Amygdala (tissue), 56 donors: ENCODE measurements at regions not wholly inside any gene's neighbourhood (a gene's known extent, or its start where the extent isn't known, plus 50 kb on each side); places are given as distances from the start of the nearest gene placed in this dataset.

Source experiments
- DNase-seq, 56 donors: peaks; one replicate each; lab custom pipeline; 2025; lab: John Stamatoyannopoulos, UW

DNA sequence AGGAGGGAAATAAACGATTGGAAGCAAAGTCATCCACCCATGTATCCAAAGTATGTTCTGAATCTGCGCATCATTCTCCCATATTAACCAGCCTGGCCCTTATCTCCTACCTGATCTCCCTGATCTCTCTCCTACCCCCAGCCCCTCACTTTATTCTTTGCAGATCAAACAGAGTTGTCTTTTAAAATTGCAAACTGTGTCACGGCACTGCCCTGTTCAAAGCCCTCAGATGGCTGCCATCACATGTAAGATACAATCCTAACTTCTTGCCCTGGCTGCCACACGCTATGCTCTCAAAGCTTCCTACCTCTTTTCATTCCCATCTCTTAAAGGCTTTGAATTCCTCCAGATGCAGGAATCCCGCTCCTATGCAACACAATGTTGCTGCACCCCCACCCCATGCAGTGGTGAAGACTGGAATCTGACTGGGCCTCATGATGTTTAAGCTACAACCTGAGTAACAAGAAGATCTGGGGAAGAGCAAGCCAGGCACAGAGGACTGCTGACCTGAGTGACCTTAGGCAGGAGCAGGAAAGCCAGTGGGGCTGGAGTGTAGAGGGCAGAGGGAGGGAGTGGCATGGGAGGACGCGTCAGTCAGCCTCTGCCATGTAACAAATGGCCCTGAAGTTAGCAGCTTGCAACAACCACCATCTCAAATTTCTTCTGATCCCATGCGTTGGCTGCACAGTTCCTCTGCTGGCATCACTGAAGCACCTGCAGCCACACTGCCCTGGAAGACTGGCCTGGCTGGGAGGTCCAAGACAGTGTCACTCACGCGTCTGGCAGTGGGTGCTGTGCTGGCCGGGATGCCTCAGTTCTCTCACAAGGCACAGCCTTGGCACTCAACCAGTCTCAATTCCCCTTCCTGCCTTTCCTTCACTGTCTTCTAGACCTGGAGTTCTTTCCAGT, 382.8 kb downstream of the BCL11B start:
- DNase-seq: no peak

DNA sequence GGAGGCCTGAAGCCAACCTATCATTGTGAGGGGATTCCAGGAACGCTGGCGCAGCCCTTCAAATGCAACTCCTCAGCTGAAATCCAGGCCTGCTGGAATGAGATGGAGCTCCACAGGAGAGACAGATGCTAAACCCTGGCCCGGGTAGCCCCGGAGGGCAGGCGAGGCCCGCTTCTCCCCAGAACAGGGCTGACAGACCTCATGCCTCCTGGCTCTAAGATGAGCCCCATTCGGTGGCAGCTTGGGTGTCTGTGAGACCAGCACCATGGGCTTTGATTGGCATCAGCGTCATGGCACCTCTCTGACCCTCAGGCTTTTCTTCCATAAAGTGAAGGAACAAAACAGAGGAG, 382.2 kb downstream of the BCL11B start:
- no peak for DNase-seq

DNA sequence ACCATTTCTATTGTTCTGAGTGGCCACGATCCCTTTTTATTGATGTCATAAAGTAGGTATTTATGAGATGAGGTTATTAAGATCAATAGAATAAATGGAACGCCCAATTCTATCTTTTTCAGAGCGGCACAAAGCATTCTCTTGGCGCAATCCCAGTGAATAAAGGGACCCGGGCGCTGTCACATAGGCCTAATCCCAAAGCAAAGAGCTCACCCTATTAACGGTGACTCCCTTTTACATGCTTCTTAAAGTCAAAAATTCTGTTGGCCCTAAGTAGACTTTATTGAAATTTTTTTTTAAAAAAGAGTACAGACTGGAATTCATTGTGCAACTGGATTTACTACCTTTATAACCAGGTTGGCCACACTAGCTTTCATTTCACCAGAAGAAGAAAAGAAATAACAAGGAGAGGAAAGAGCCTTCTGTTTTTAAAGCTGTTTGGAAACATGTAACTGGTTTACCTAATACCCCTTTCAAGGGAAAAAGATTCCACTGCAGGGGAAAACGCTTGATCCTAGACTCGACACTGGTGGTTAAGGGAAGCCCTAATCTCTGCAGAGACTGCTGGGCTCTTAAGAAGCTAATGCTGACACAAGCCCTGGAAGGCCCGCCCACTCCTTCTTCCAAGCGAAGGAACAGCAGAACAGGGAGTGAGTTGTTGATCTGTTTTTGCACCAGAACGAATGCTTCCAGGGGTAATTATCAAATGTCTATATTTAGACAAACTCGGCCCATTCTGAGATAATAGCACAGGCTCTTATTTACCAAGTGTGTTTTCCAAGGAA, 381.2 kb downstream of the BCL11B start:
- peak in 14 of 56 donors; percentile 5 to 43 (median 14) for DNase-seq

DNA sequence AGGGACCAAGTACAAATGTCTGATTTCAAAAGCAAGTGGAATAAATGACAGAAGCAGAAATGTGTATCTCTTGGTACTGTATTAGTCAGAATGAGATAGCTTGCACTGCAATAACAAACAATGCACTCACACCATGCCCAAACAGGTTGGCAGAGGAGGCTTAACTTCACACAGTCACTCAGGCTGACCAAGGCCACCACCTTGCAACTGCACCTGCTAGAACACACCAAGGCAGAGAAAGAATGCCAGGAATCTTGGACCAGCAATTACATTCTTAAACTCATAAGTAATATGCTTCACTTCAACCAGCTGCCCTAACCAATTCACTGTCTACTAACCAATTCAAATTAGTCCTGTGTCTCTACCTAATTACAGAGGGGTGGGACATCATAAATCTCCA, 378.3 kb downstream of the BCL11B start:
- no peak for DNase-seq

DNA sequence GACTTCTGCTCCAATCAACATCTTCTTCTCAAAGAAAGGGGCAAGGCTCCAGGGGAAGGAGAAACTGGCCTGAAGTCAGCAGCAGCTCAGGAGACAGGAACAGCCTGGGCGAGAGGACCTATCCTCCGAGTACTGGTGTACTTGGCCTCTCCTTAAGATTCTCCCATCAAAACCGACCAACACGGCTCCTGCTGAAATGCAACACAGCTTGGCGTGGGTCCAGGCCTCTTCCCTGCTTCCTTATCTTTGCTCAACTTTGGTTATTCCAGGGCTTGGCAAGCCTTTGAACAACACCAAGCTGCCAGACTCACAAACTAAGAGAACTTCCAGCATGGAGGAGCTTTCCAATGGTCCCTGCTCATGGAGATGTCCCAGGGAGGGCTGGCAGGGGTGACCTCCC, 377.4 kb downstream of the BCL11B start:
- DNase-seq: no peak

DNA sequence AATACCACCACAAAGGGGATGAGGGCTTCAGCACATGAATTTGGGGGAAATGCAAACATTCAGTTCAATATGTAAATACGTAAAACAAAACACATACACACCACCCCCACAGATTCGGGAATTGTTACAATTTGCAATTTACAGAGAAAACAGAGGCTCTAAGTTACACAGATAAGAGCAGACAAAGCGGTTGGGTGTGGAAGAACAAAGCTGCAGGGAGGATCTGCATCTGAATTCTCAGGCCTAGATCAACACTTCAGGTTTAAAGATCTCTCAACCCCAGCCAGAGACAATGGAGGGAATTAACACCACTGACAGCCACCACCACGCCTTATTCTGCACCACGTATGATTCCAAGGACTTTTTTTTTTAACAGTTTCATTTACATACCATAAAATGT, 375.5 kb downstream of the BCL11B start:
- no peak for DNase-seq

DNA sequence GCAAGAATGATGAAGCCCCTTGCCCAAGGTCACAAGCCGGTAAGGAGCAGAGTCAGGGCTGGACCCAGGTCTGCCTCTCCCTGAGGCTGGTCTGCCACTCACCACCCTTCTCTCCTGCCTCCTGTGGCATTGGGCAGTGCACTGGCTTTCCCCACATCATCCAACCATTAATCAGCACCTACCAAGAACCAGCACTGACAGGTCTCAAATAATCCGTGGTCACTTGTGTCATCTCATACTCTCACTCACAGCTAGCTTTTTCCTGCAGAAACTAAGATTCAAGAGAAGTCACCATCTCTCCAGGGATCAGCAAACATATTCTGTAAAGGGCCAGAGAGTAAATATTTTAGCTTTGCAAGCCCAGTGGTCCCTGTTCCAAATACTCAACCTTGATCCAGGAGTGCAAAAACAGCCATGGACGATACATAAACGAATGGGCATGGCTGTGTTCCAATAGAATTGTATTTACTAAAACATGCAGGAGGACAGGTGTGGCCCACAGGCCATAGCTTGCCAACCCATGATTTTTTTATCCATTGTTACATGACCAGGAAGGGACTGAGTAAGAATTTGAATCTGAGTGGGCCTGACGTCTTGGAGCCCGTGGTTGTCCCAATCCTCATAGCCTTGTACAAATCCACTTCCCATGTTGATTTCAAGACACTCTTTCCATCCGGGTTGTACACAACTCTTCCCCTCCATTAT, 374.2 kb downstream of the BCL11B start:
- DNase-seq: no peak

DNA sequence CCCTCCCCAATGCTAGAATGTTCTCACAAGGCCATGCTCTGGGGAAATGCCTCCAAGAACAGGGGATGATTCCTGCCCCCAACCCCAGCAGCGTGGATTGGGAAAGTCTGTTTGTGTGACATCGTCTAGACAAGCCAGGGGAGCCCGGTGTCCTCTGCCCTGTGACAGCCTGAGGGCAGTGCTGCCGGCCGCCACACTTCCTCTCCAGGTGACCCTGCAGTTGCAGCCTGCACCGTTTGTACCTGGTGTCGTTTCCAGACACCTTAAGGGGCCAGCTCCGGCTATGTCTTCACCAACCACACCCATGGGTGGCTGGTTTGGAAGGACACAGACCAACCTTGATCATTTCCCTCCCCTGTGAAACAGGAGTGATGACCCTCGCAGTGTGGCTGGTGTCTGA, 372.6 kb downstream of the BCL11B start:
- DNase-seq: no peak

DNA sequence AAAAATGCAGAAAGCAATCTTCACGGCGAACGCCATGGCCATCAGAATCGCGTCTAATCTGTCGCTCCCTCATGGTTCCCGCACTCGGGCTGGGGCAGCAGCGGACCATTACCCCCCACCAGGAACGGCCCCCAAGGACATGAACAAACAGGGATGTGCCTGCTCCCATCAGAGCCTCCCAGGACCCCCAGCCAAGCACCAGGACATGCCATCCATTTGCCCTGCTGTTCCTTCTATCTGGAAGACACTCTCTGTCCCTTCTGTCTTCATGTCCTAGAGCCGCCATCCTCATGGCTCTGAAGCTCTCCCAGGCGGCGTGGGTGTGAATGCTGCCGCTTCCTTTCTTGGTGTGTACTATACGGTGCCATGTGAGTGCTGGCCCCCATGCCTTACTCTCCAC, 371.8 kb downstream of the BCL11B start:
- no peak for DNase-seq

DNA sequence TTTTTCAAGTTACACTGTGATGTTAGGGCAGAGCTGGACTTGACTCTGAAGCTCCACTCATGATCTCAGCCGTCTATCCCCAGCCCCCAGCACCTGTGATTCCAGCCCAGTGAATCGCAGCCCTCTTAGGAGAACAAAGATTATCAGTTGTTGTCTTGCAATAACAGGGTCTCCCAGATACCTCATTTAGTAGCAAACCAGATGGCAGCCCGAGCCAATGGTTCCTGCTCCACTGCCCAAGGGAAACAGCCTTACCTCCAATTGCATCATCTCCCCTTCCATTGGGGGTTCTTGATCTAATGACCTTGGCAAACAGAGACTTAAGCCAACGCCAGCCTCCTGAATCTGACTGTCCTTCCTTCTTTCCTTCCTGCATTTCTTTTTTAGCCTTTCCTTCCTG, 371.2 kb downstream of the BCL11B start:
- no peak for DNase-seq

DNA sequence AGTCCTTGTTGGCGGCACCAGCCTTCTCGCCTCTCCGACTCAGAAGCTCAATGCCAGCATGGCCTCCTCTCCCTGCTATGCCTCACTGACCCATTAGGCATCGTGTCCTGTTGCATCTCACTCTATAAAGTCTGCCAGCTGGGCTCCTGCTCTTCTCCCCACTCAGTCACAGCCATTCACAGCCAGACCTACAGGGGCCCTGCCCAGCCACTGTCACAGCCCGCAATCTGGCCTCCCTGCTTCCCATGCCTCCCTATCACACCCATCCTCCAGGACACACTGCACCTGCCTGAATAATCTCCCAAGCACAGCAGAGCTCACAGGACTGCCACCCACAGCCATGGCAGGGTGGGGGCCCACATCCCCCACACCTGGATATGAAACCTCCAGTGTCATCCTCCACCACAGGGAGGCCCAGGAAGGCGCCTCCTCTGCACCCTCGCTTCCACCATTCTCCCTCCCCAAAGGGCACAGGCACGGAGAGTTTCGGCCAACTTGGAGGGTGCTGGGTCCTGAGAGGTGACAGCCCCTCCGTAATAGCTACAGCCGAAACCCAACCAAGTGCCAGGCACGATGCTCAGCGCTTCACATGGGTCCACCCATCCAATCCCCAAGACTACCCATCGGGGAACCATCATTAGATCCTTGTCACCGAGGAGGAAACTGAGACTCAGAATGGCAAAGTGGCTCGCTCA, 370.3 kb downstream of the BCL11B start:
- DNase-seq: no peak

DNA sequence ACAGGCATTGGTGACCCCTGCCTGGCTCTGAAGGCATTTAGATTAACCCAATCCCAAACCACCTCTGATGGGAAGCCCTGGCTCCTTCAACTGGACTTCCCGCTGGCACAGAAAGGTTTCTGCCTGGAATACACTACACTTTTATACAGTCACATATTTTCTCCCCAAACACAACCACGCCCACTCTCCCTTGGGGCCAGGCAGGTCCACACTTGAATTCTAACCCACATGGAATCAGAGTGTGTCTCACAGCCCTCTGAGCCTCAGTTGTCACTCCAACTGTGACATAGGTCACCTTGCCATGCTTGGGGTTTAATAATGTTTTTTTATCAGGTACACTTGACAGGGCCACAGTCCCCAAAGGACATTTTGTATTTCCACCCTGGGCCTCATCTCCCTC, 368.6 kb downstream of the BCL11B start:
- DNase-seq: no peak

DNA sequence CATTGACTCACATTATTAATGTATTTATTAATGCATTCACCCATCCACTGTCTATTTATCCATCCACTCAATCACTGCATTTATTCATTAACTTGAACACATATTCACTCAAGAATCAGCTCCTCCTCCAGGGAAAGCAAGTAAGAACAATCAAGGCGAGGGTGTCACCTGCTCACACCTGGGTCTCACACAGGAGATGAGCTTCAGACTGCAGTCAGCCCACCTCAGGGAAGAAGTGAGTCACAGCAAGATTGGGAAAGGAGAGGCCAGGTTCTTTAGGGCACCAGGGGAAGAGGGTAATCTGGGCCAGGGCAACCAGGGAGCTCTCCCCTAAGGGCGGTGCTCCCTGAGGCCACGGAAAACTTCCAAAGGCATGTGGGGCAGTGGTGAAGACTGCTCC, 367.3 kb downstream of the BCL11B start:
- DNase-seq: no peak

DNA sequence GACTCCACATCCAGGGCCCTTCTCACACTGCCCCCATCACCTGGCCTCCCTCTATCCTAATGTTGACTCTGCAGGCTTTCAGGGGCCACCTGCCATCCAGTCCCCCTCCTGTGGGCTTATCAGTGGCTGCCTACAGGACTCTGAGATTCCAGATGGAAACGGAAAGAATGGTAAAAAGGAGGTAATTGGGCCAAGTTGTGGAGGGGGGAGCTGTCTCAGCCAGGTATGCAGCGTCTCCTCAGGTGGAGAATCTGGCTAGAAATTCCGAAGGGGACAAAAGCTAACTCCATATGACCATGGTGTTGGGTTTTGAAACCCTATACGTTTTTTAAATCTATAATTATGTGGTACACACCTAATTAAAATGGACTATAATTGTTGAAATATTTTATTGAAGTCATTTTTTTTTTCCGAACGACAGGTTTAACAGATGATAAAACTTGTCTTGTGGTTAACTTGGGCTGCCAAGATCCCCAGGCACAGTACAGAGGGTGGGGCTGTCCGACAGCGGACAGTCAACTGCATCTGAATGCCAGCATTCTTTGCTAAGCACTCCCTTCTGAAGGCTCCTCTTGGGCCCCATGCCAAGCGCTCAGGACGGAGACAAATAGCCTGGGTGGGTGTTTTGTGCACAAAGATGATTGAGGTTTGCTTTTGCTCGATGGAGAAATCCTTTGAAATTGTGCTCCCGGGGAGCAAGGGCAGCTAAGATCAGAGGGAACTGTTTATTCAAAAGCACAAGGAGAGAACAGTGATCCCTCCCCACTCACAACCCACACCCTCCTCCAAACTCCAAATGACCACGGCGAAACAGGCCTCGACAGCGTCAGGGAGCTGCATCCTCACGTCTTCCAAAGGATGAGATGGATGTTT, 365.6 kb downstream of the BCL11B start:
- DNase-seq: peak in 3 of 56 donors; percentile 2 to 41 (median 12)

DNA sequence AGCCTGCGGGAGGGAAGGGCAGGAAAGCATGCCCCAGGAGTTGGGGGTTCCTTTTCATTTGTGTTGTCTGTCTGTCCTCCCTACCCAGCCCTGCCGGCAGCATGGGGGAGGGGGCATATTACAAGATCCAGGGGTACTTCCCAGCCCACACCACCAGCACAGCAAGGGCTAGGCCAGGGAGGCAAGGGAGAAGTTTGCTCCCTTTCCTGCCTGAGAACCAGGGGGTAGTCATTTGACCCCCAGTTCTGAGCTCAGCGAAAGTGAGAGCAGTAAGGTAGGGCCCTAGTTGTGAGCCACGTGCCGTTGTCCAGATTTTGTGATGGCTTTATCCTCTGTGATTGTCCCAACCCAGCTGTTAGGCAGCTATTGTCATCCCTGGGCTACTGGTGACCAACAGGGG, 364.7 kb downstream of the BCL11B start:
- DNase-seq: no peak

DNA sequence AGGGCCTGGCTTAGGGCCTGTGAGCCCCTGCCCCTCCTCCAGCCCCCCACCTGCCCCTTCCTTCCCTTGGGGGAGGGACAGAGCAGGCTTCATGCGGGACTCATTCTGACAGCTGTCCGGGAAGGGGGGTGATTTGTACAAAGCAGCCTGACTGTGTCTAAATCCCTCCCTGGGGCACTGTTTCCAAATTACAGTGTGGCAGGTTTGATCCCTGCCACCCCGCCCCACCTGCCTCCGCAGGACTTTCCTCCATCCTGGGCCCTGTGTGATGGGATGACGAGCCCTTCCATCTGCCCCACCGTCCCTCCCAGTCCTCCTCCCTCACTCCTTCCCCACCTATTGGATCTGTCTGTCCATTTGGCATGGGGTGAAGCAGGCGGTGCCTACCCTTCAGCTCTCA, 363.9 kb downstream of the BCL11B start:
- DNase-seq: no peak

DNA sequence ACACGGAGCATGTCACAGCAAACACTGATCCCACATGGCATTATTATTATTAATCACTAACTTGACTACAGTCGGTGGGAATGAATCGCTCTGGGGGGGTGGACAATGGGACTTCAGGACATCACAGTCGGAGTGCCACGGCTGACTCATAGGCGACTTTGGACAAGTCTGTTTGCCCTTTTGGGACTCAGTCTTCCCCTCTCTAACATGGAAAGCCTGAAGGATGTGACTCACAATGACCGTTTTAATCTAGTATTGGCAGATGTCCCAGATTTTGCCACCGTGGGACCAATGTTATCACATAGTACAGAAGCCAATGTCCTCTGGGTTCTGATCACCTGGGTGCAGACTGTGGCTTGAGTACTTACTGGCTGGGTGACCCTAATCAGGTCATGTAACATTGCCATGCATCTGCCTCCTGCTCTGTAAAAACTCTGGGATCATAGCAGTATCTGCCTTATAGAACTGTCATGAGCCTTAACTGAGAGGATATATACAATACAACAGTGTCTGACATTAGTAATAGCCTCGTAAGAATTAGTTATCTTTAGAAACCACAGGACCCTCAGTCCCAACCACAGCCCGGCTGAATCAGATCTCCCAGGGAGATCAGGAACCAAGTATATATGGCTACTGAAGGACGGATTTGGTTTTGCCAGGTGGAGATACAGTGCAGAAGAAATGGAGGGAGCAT, 362.6 kb downstream of the BCL11B start:
- no peak for DNase-seq

DNA sequence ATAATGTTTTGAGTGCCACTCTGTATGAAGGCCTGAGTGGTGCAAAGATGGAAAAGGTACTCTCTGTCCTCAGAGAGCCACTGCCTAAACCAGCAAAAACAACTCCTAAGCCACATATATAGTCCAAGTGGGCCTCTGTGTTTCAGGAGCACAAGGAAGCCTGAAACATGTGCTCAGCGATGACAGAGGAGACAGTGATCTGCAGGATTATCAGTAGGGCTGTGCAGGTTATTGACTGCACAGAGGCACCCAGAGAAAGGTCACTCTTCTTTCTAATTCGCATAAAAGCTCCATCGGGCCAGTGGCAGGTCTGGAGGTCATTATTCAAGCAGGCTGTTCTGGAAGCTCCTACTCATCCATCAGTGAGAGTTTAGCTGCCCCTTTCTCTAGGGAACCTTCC, 361.9 kb downstream of the BCL11B start:
- DNase-seq: no peak

DNA sequence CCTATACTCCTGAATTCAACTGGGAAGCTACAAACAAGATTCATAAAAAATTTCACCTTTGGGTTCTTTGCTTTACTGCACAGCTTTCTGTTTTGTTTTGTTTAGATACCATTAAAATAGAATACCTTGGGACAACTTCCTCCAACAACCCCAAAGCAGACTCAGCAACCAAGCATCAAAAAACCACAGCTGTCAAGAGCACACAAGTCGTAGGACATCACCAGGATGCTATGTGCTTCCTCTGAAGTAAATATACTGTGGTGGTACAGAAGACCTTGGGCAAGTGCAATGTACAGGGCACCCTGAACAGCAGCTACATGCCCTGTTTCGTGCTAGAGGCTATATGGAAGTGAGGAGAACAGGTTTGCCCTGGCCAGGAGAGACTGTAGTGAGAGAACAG, 359.3 kb downstream of the BCL11B start:
- DNase-seq: no peak
